ENCODE measurements at regions not wholly inside any gene's neighbourhood (a gene's known extent, or its start where the extent isn't known, plus 50 kb on each side); places are given as distances from the start of the nearest gene placed in this dataset.
A peak's percentile ranks its signal among the peaks of the same experiment; 100 is the strongest.
"Not testable (repeated sequence)": the region's sequence is repeated elsewhere in the genome, so short reads cannot be mapped to it uniquely, and the experiment has no call there.

- no peak for DNase-seq
- ChIA-PET CTCF (interaction anchor here (0.9 to 1.5 kb wide), 3 partner anchors 17 to 393 kb away, joined by 3 read pairs; no protein-coding TSS in a partner anchor), POLR2A (no interaction called here)
- Mint-ChIP-seq H3K9me3 (ENCODE audit: insufficient read depth) (peaks cover 5% of the 10 kb centered on the region), H3K36me3 (ENCODE audit: low read depth) (peaks cover 6% of the 10 kb centered on the region), H3K27ac (no peak overlapping the region), H3K4me1 (ENCODE audit: low read depth) (peaks cover 34% of the 10 kb centered on the region), H3K4me3 (no peak overlapping the region), H3K27me3 (ENCODE audit: low read depth) (no peaks in the 10 kb centered on the region)
- no peak for ATAC-seq
These were observed 291.3 kb downstream of the RPAP3 start for GRCh38 chr12:47414511-47414910.

GRCh38 chr12:47413806-47414205 is 292.0 kb downstream of the RPAP3 start:
- no peak for ATAC-seq
- no peak overlapping the region for H3K4me3 Mint-ChIP-seq
- no peak for DNase-seq
- H3K27ac Mint-ChIP-seq = no peak overlapping the region
- H3K27me3 Mint-ChIP-seq (ENCODE audit: low read depth) = no peaks in the 10 kb centered on the region
- peaks cover 5% of the 10 kb centered on the region for H3K9me3 Mint-ChIP-seq (ENCODE audit: insufficient read depth)
- peaks cover 6% of the 10 kb centered on the region for H3K36me3 Mint-ChIP-seq (ENCODE audit: low read depth)
- POLR2A ChIA-PET = no interaction called here
- H3K4me1 Mint-ChIP-seq (ENCODE audit: low read depth) = peaks cover 38% of the 10 kb centered on the region
- CTCF ChIA-PET = interaction anchor here (1.5 to 2.5 kb wide), 4 partner anchors 16 to 392 kb away, joined by 3 to 14 read pairs (median 7); no protein-coding TSS in a partner anchor

DNA sequence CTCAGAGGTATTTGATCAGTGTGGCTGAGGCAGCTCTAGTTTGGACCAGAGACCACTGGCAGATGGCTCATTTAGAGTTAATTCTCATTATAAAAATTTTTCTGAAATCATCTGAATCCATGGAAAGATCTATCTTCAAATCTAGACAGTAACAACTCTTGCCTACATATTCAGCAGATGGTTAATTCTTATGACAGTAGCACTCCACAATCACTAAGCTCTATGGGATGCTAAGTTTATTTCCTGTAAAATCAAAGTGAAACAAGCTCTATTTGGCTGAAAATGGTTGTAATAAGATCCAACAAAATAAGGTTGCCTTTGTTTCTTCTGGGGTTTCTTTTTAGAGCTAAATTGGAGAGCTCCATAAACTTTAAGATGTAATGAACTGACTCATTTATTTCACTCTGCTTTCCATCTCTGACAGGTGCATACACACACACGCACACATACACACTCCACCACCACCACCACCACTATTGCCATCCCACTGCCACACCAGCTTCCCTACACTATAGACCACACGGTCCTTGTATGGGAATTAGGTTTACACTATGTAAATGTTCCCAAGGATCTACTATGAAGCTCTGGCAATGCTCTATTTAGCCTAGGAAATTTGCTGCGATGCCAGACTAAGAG is 293.1 kb downstream of the RPAP3 start:
- ATAC-seq = no peak
- Mint-ChIP-seq H3K27me3 (ENCODE audit: low read depth) (no peaks in the 10 kb centered on the region), H3K4me1 (ENCODE audit: low read depth) (peaks cover 49% of the 10 kb centered on the region), H3K4me3 (no peak overlapping the region), H3K36me3 (ENCODE audit: low read depth) (peaks cover 6% of the 10 kb centered on the region), H3K27ac (no peak overlapping the region), H3K9me3 (ENCODE audit: insufficient read depth) (peaks cover 5% of the 10 kb centered on the region)
- POLR2A ChIA-PET = interaction anchor here (0.7 kb wide), 1 partner anchor 370 kb away, joined by 3 read pairs; no protein-coding TSS in a partner anchor
- DNase-seq = no peak
- CTCF ChIA-PET = interaction anchor here (0.7 to 2.5 kb wide), 8 partner anchors 9 to 391 kb away, joined by 3 to 14 read pairs (median 5); no protein-coding TSS in a partner anchor

DNA sequence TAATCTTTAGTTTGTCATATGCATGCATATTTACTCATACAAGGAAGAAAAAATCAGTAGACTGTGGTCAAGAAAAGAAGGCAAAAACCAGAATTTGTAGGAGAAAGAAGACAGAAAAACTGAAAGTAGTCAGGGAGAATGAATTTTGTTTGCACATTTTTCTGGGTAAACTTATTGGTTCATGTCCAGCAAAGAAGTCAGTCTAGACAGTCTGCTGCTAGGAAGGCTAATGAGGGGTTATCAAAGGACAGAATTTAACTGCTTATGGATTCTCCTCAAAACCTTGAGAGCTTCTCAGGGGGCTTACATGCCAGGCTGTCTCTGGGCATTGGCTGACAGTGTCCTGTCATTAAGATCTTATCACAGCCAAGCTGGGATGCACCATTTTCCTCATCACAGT is 293.9 kb downstream of the RPAP3 start:
- POLR2A ChIA-PET = no interaction called here
- H3K36me3 Mint-ChIP-seq (ENCODE audit: low read depth) = peaks cover 9% of the 10 kb centered on the region

DNA sequence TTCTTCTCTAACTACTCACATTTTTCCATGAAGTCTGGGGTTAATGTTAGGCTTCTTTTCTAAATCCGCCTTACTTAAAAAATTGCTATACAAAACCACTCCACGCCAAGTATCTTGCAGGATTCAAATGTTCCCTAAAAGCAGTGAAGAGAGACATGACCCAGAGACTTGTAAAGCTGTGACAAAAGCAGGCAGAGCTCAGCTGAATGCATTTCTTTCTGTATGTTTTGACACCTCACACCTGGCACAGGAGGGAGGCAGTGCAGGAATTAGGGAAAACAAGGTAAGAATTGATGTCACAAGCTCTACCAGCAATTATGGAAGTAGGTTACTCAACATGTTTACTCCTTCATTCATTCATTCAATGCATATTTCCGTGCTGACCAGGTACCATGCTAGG is 295.0 kb downstream of the RPAP3 start:
- H3K27me3 Mint-ChIP-seq (ENCODE audit: low read depth) = no peaks in the 10 kb centered on the region
- ATAC-seq (no peak), DNase-seq (no peak)
- H3K4me1 Mint-ChIP-seq (ENCODE audit: low read depth) = peaks cover 56% of the 10 kb centered on the region
- peaks cover 6% of the 10 kb centered on the region for H3K36me3 Mint-ChIP-seq (ENCODE audit: low read depth)
- no peak overlapping the region for H3K27ac Mint-ChIP-seq
- ChIA-PET CTCF (interaction anchor here (2.3 kb wide), 1 partner anchor 203 kb away, joined by 5 read pairs; no protein-coding TSS in a partner anchor), POLR2A (interaction anchor here (0.6 kb wide), 1 partner anchor 46 kb away, joined by 5 read pairs; no protein-coding TSS in a partner anchor)
- no peak overlapping the region for H3K4me3 Mint-ChIP-seq
- H3K9me3 Mint-ChIP-seq (ENCODE audit: insufficient read depth) = no peaks in the 10 kb centered on the region

More for the DNA sequence above, 293.9 kb downstream of the RPAP3 start:
- Mint-ChIP-seq H3K4me1 (ENCODE audit: low read depth) (peaks cover 56% of the 10 kb centered on the region), H3K4me3 (no peak overlapping the region), H3K27ac (no peak overlapping the region), H3K9me3 (ENCODE audit: insufficient read depth) (peaks cover 5% of the 10 kb centered on the region), H3K27me3 (ENCODE audit: low read depth) (no peaks in the 10 kb centered on the region)
- CTCF ChIA-PET = interaction anchor here (1.3 to 2.5 kb wide), 5 partner anchors 8 to 379 kb away, joined by 4 to 14 read pairs (median 7); no protein-coding TSS in a partner anchor
- no peak for DNase-seq
- ATAC-seq = no peak

- H3K27me3 Mint-ChIP-seq (ENCODE audit: low read depth) = no peaks in the 10 kb centered on the region
- H3K36me3 Mint-ChIP-seq (ENCODE audit: low read depth) = peaks cover 6% of the 10 kb centered on the region
- no peaks in the 10 kb centered on the region for H3K9me3 Mint-ChIP-seq (ENCODE audit: insufficient read depth)
- H3K4me1 Mint-ChIP-seq (ENCODE audit: low read depth) = peaks cover 56% of the 10 kb centered on the region
- H3K27ac Mint-ChIP-seq = no peak overlapping the region
- POLR2A ChIA-PET = interaction anchor here (0.6 kb wide), 2 partner anchors 45 to 804 kb away, joined by 3 to 5 read pairs; no protein-coding TSS in a partner anchor
- CTCF ChIA-PET = interaction anchor here (2.3 kb wide), 1 partner anchor 203 kb away, joined by 5 read pairs; no protein-coding TSS in a partner anchor
- ATAC-seq (no peak), DNase-seq (no peak)
- no peak overlapping the region for H3K4me3 Mint-ChIP-seq
These were observed 295.4 kb downstream of the RPAP3 start for GRCh38 chr12:47410383-47410782.

- no peaks in the 10 kb centered on the region for H3K27me3 Mint-ChIP-seq (ENCODE audit: low read depth)
- no peak for ATAC-seq
- H3K4me1 Mint-ChIP-seq (ENCODE audit: low read depth) = peaks cover 48% of the 10 kb centered on the region
- CTCF ChIA-PET = interaction anchor here (1.1 to 2.6 kb wide), 2 partner anchors 103 to 215 kb away, joined by 3 to 9 read pairs; no protein-coding TSS in a partner anchor
- no peak overlapping the region for H3K4me3 Mint-ChIP-seq
- no peaks in the 10 kb centered on the region for H3K9me3 Mint-ChIP-seq (ENCODE audit: insufficient read depth)
- peaks cover 6% of the 10 kb centered on the region for H3K36me3 Mint-ChIP-seq (ENCODE audit: low read depth)
- POLR2A ChIA-PET = interaction anchor here (0.6 kb wide), 1 partner anchor 805 kb away, joined by 3 read pairs; no protein-coding TSS in a partner anchor
- no peak for DNase-seq
- no peak overlapping the region for H3K27ac Mint-ChIP-seq
These were observed 296.4 kb downstream of the RPAP3 start for GRCh38 chr12:47409310-47409987.

DNA sequence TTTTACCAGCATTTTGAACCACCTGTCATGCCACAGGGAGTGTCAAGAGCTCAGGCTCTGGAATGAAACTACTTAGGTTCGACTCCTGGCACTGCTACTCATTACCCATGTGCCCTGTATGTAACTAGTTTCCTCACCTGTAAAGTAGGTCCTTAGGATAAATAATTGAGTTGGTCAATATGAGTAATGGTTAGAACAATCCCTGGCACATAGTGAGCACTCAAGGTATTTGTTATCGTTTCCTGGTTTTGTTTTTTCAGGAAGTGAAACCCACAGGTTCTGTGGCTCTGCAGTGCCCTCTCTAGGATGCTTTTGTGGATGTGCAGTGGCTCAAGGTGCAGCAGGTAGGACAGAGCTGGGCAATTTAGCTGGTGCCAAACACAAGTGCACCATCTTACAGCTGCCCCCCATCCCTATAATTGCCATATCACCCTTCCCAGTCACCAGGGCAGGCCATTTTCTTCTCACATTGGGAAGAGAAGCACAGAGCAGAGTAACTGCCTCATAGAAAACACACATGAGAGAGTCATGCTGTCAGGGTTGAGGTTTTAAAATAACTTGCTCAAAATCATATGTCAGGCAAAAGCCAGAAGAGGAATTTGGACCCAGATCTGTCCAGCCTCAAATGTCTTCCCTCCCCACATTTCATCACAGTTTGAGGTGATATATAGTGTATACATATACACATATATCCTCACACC is 297.5 kb downstream of the RPAP3 start:
- H3K4me1 Mint-ChIP-seq (ENCODE audit: low read depth) = peaks cover 49% of the 10 kb centered on the region
- ChIA-PET POLR2A (interaction anchor here (1.0 kb wide), 1 partner anchor 199 kb away, joined by 3 read pairs; no protein-coding TSS in a partner anchor), CTCF (interaction anchor here (0.6 to 3.2 kb wide), 18 partner anchors 11 to 375 kb away, joined by 3 to 20 read pairs (median 4); partner anchors contain the start of gene PCED1B)
- no peaks in the 10 kb centered on the region for H3K27me3 Mint-ChIP-seq (ENCODE audit: low read depth)
- peak overlapping the region; percentile 73 for H3K27ac Mint-ChIP-seq
- H3K36me3 Mint-ChIP-seq (ENCODE audit: low read depth) = peaks cover 3% of the 10 kb centered on the region
- DNase-seq = peak; percentile 67
- ATAC-seq = peak; percentile 80
- no peak overlapping the region for H3K4me3 Mint-ChIP-seq
- H3K9me3 Mint-ChIP-seq (ENCODE audit: insufficient read depth) = no peaks in the 10 kb centered on the region

GRCh38 chr12:47407463-47408129 is 298.2 kb downstream of the RPAP3 start:
- Mint-ChIP-seq H3K4me3 (no peak overlapping the region), H3K4me1 (ENCODE audit: low read depth) (peaks cover 51% of the 10 kb centered on the region), H3K27ac (peak overlapping the region; percentile 73), H3K9me3 (ENCODE audit: insufficient read depth) (no peaks in the 10 kb centered on the region), H3K27me3 (ENCODE audit: low read depth) (no peaks in the 10 kb centered on the region), H3K36me3 (ENCODE audit: low read depth) (peaks cover 3% of the 10 kb centered on the region)
- ChIA-PET POLR2A (interaction anchor here (1.0 kb wide), 1 partner anchor 198 kb away, joined by 3 read pairs; no protein-coding TSS in a partner anchor), CTCF (interaction anchor here (1.0 to 3.2 kb wide), 12 partner anchors 10 to 375 kb away, joined by 3 to 20 read pairs (median 4); no protein-coding TSS in a partner anchor)
- DNase-seq (no peak), ATAC-seq (no peak)

DNA sequence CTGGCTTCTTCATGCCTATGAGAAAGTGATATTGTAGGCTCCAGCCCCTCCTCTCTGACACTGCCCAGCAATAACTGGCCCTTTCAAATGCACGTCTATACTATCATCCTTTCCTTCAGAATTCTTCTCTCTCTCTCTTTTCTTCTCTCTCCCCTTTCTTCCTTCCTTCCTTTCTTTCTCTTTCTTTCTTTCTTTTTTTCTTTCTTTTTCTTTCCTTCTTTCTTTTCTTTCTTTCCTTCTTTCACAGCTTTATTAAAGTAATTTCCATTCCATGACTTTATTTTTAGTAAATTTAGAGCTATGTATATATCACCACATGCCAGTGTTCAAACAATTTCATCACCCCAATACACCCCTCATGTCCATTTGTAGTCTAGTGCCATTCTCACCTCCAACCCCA is 302.1 kb downstream of the RPAP3 start:
- CTCF ChIA-PET = interaction anchor here (0.6 to 2.6 kb wide), 7 partner anchors 9 to 705 kb away, joined by 3 to 7 read pairs (median 5); no protein-coding TSS in a partner anchor
- peaks cover 19% of the 10 kb centered on the region for H3K36me3 Mint-ChIP-seq (ENCODE audit: low read depth)
- no peak for DNase-seq
- no peaks in the 10 kb centered on the region for H3K9me3 Mint-ChIP-seq (ENCODE audit: insufficient read depth)
- no peak overlapping the region for H3K27ac Mint-ChIP-seq
- no peak overlapping the region for H3K4me3 Mint-ChIP-seq
- no peak for ATAC-seq
- POLR2A ChIA-PET = interaction anchor here (0.6 to 0.7 kb wide), 3 partner anchors 114 to 193 kb away, joined by 3 to 6 read pairs (median 4); no protein-coding TSS in a partner anchor
- no peaks in the 10 kb centered on the region for H3K27me3 Mint-ChIP-seq (ENCODE audit: low read depth)
- H3K4me1 Mint-ChIP-seq (ENCODE audit: low read depth) = peaks cover 39% of the 10 kb centered on the region

GRCh38 chr12:47401196-47401595 is 304.6 kb downstream of the RPAP3 start:
- POLR2A ChIA-PET; DNase-seq; H3K9me3 Mint-ChIP-seq (ENCODE audit: insufficient read depth); H3K4me3 Mint-ChIP-seq; H3K27me3 Mint-ChIP-seq (ENCODE audit: low read depth); CTCF ChIA-PET; H3K27ac Mint-ChIP-seq; ATAC-seq: not testable (repeated sequence)
- Mint-ChIP-seq H3K4me1 (ENCODE audit: low read depth) (peaks cover 40% of the 10 kb centered on the region), H3K36me3 (ENCODE audit: low read depth) (peaks cover 32% of the 10 kb centered on the region)
